ENCODE measurements at regions not wholly inside any gene's neighbourhood (a gene's known extent, or its start where the extent isn't known, plus 50 kb on each side); places are given as distances from the start of the nearest gene placed in this dataset.

- H3K27me3 ChIP-seq (ENCODE audit: low read depth, low read length): no peaks in the 10 kb centered on the region
- peak overlapping the region; percentile 44 for H3K4me3 ChIP-seq (ENCODE audit: low read length)
- peaks cover 26% of the 10 kb centered on the region for H3K4me1 ChIP-seq (ENCODE audit: low read length)
- H3K36me3 ChIP-seq (replicated peaks; ENCODE audit: low read depth, low read length): no peaks in the 10 kb centered on the region
- no peaks in the 10 kb centered on the region for H3K79me2 ChIP-seq (ENCODE audit: low read length)
- TF ChIP-seq, protein P1, sequence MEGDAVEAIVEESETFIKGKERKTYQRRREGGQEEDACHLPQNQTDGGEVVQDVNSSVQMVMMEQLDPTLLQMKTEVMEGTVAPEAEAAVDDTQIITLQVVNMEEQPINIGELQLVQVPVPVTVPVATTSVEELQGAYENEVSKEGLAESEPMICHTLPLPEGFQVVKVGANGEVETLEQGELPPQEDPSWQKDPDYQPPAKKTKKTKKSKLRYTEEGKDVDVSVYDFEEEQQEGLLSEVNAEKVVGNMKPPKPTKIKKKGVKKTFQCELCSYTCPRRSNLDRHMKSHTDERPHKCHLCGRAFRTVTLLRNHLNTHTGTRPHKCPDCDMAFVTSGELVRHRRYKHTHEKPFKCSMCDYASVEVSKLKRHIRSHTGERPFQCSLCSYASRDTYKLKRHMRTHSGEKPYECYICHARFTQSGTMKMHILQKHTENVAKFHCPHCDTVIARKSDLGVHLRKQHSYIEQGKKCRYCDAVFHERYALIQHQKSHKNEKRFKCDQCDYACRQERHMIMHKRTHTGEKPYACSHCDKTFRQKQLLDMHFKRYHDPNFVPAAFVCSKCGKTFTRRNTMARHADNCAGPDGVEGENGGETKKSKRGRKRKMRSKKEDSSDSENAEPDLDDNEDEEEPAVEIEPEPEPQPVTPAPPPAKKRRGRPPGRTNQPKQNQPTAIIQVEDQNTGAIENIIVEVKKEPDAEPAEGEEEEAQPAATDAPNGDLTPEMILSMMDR (IDR thresholded peaks at IDR 0.05; ENCODE audit: low read depth, low read length): peak; percentile 91
- TF ChIP-seq EZH2phosphoT487 (IDR thresholded peaks at IDR 0.05; ENCODE audit: low read depth): no peak
- peak overlapping the region; percentile 67 for H3K4me2 ChIP-seq (ENCODE audit: low read length)
- H3K9ac ChIP-seq (ENCODE audit: low read length): peak overlapping the region; percentile 24; the same call in 1 of the 2 replicates
- no peaks in the 10 kb centered on the region for H4K20me1 ChIP-seq (ENCODE audit: insufficient read depth, low read length)
- H3K27ac ChIP-seq (ENCODE audit: low read length): no peak overlapping the region
- peak overlapping the region; percentile 96 for H2AFZ ChIP-seq (ENCODE audit: low read depth, low read length)
- H3K9me3 ChIP-seq (ENCODE audit: insufficient read depth, low read length): no peaks in the 10 kb centered on the region
Measured at GRCh38 chr1:168637350-168637991, 61.1 kb downstream of the XCL1 start.

- Histone ChIP-seq H3K4me1 (ENCODE audit: low read length) (peaks cover 26% of the 10 kb centered on the region), H3K9ac (ENCODE audit: low read length) (no peak overlapping the region), H3K4me3 (ENCODE audit: low read length) (peak overlapping the region; percentile 4; the same call in 1 of the 2 replicates), H3K27ac (ENCODE audit: low read length) (no peak overlapping the region), H3K4me2 (ENCODE audit: low read length) (peak overlapping the region; percentile 52), H3K27me3 (ENCODE audit: low read depth, low read length) (no peaks in the 10 kb centered on the region), H2AFZ (ENCODE audit: low read depth, low read length) (peak overlapping the region; percentile 63), H4K20me1 (ENCODE audit: insufficient read depth, low read length) (no peaks in the 10 kb centered on the region), H3K36me3 (replicated peaks; ENCODE audit: low read depth, low read length) (no peaks in the 10 kb centered on the region), H3K9me3 (ENCODE audit: insufficient read depth, low read length) (no peaks in the 10 kb centered on the region), H3K79me2 (ENCODE audit: low read length) (no peaks in the 10 kb centered on the region)
- TF ChIP-seq, protein P1 (IDR thresholded peaks at IDR 0.05; ENCODE audit: low read depth, low read length): no peak
- no peak for TF ChIP-seq EZH2phosphoT487 (IDR thresholded peaks at IDR 0.05; ENCODE audit: low read depth)
Measured at GRCh38 chr1:168638884-168639283, 62.5 kb downstream of the XCL1 start.

- H3K36me3 ChIP-seq (replicated peaks; ENCODE audit: low read depth, low read length): no peaks in the 10 kb centered on the region
- H2AFZ ChIP-seq (ENCODE audit: low read depth, low read length): no peak overlapping the region
- no peaks in the 10 kb centered on the region for H3K79me2 ChIP-seq (ENCODE audit: low read length)
- no peak overlapping the region for H3K27ac ChIP-seq (ENCODE audit: low read length)
- H3K9ac ChIP-seq (ENCODE audit: low read length): no peak overlapping the region
- no peaks in the 10 kb centered on the region for H3K9me3 ChIP-seq (ENCODE audit: insufficient read depth, low read length)
- TF ChIP-seq, protein P1 (IDR thresholded peaks at IDR 0.05; ENCODE audit: low read depth, low read length): no peak
- no peak for TF ChIP-seq EZH2phosphoT487 (IDR thresholded peaks at IDR 0.05; ENCODE audit: low read depth)
- H3K27me3 ChIP-seq (ENCODE audit: low read depth, low read length): no peaks in the 10 kb centered on the region
- no peak overlapping the region for H3K4me3 ChIP-seq (ENCODE audit: low read length)
- peaks cover 26% of the 10 kb centered on the region for H3K4me1 ChIP-seq (ENCODE audit: low read length)
- H4K20me1 ChIP-seq (ENCODE audit: insufficient read depth, low read length): no peaks in the 10 kb centered on the region
- H3K4me2 ChIP-seq (ENCODE audit: low read length): no peak overlapping the region
Measured at GRCh38 chr1:168640182-168640581, 63.8 kb downstream of the XCL1 start.

GRCh38 chr1:168640836-168641235, 64.4 kb downstream of the XCL1 start:
- H3K4me1 ChIP-seq (ENCODE audit: low read length): peaks cover 26% of the 10 kb centered on the region
- H3K27ac ChIP-seq (ENCODE audit: low read length): no peak overlapping the region
- H4K20me1 ChIP-seq (ENCODE audit: insufficient read depth, low read length): no peaks in the 10 kb centered on the region
- H3K36me3 ChIP-seq (replicated peaks; ENCODE audit: low read depth, low read length): no peaks in the 10 kb centered on the region
- H3K79me2 ChIP-seq (ENCODE audit: low read length): no peaks in the 10 kb centered on the region
- no peak overlapping the region for H3K4me3 ChIP-seq (ENCODE audit: low read length)
- no peak for TF ChIP-seq EZH2phosphoT487 (IDR thresholded peaks at IDR 0.05; ENCODE audit: low read depth)
- TF ChIP-seq, protein P1 (IDR thresholded peaks at IDR 0.05; ENCODE audit: low read depth, low read length): no peak
- H3K9ac ChIP-seq (ENCODE audit: low read length): no peak overlapping the region
- no peaks in the 10 kb centered on the region for H3K9me3 ChIP-seq (ENCODE audit: insufficient read depth, low read length)
- no peak overlapping the region for H2AFZ ChIP-seq (ENCODE audit: low read depth, low read length)
- no peaks in the 10 kb centered on the region for H3K27me3 ChIP-seq (ENCODE audit: low read depth, low read length)
- H3K4me2 ChIP-seq (ENCODE audit: low read length): no peak overlapping the region

Data from OCI-LY3 (cell line).